IPS-NIHi7 (cell line): ENCODE measurements at regions not wholly inside any gene's neighbourhood (a gene's known extent, or its start where the extent isn't known, plus 50 kb on each side); places are given as distances from the start of the nearest gene placed in this dataset.
"Not testable (repeated sequence)": the region's sequence is repeated elsewhere in the genome, so short reads cannot be mapped to it uniquely, and the experiment has no call there.

Experiments
- DNase-seq: peaks from one replicate; pipeline ENCODE4 v3.0.0; 2012; ENCODE audit warnings: mixed read lengths; ENCODE audit errors: extremely low spot score

GRCh38 chr22:48780597-48781277, 1046.9 kb downstream of the BRD1 start:
- DNase-seq, result no peak

DNA sequence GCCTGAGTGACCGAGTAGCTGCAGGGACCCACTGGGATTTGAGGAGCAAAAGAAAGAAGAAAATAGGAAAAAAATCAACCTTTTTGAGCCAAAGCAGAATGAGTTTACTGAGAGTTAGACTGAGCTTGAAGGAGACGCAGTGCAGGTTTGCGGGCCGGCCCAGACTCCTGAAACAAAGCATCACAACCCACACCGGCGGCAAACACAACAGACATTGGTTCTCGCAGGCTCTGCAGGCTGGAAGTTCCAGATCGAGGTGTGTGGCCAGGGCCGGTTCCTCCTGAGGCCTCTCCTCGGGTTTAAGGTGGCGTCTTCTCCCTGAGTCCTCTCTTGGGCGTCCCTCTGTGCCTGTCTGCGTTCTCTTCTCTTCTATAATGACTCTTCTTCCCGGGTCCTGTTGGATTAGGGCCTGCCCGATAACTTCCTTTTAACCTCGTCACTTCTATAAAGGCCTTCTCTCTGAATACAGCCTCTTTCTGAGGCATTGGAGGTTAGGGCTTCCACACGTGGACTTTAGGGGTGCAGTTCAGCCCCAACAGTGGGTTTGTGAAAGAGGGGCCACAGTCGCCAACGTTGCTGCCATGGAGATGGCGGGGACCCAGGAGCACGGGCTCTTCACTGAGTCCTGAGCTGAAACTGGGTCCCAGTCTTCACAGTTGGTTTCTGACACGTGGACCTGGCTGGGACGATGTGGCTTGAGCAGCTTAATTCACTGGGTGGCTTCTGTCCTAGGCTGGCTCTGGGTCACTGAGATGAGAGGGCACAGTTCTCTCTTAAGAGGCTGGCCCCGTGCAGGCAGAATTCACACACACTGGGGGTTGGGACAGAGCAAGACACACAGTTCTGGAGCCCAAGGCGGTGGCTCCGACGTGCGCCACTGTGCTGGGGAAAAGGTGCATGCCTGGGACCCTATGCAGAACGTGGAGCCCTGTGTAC, 1047.7 kb downstream of the BRD1 start:
- no peak for DNase-seq

GRCh38 chr22:48779211-48779643, 1048.4 kb downstream of the BRD1 start:
- no peak for DNase-seq

DNA sequence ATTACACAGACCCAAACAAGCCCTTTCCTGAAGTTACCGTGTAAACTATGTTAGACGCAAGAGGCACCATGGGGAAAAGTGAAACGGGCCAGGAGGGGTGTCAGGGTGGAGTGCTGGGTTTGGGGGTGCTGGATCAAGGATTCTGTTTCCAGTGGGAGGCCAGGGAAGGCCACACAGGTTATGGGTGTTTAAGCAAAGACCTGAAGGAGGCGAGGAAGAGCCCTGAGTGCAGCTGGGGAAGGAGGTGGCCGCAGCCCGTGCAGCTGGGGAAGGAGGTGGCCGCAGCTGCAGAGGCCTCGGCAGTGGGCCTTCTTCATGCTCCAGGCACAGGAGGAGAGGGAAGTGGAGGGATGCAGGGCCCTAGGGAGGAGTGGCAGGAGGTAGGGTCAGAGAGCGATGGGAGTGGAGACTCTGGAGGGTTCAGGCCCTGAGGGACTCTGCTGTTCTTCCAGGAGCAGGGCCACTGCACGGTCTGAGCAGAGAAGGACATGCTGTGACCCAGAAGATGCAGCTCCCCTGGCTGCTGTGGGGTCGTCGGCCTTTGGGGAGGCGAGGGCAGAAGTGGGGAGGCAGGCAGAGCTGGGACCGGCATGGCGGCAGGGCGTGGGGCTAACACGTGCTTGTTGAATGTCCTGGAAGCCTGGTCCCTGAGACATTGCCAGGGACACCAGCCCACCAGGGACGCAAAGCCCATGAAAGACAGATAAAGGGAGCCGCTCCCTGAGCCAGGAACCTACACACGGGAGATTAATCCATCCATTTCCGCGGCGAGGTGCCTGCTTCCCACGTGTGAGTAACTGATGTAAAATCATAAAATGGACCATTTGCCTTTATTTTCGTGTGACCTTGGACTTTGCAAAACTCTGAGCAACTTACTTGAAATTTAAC, 1049.1 kb downstream of the BRD1 start:
- DNase-seq, result no peak

- no peak for DNase-seq
Observed at GRCh38 chr22:48772286-48772907, 1055.3 kb downstream of the BRD1 start.

DNA sequence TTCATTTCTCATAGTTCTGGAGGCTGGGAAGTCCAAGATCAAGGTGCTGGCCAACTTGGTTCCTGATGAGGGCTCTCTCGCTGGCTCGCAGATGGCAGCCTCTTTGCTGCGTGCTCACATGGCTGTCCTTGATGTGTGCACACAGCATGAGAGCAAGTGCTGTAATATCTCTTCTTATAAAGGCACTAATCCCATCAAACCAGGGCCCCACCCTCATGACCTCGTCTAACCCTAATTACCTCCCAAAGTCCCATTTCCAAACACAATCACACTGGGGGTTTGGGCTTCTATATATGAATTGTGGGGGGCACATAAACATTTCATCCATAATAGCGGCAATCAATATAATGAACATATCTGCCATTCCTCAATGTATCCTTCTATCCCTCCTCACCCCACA, 1062.1 kb downstream of the BRD1 start:
- DNase-seq, result no peak

- DNase-seq, result peak; percentile 7
Observed at GRCh38 chr22:48761546-48761945, 1066.1 kb downstream of the BRD1 start.

GRCh38 chr22:48760481-48761390, 1066.9 kb downstream of the BRD1 start:
- peak; percentile 11 for DNase-seq

- no peak for DNase-seq
Observed at GRCh38 chr22:48758881-48759875, 1068.5 kb downstream of the BRD1 start.

GRCh38 chr22:48757985-48758561, 1069.6 kb downstream of the BRD1 start:
- DNase-seq, result no peak

GRCh38 chr22:48757581-48757980, 1070.1 kb downstream of the BRD1 start:
- peak; percentile 7 for DNase-seq

DNA sequence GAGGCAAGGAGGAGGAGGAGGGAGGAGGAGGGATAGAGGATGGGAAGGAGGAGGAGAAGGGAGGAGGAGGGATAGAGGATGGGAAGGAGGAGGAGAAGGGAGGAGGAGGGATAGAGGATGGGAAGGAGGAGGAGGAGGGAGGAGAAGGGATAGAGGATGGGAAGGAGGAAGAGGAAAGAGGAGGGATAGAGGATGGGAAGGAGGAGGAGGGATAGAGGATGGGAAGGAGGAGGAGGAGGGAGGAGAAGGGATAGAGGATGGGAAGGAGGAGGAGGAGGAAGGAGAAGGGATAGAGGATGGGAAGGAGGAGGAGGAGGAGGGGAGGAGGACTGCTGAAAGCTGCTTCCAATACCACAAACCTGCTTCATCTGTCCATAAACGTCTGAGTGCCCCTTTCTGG, 1070.5 kb downstream of the BRD1 start:
- DNase-seq, result not testable (repeated sequence)

DNA sequence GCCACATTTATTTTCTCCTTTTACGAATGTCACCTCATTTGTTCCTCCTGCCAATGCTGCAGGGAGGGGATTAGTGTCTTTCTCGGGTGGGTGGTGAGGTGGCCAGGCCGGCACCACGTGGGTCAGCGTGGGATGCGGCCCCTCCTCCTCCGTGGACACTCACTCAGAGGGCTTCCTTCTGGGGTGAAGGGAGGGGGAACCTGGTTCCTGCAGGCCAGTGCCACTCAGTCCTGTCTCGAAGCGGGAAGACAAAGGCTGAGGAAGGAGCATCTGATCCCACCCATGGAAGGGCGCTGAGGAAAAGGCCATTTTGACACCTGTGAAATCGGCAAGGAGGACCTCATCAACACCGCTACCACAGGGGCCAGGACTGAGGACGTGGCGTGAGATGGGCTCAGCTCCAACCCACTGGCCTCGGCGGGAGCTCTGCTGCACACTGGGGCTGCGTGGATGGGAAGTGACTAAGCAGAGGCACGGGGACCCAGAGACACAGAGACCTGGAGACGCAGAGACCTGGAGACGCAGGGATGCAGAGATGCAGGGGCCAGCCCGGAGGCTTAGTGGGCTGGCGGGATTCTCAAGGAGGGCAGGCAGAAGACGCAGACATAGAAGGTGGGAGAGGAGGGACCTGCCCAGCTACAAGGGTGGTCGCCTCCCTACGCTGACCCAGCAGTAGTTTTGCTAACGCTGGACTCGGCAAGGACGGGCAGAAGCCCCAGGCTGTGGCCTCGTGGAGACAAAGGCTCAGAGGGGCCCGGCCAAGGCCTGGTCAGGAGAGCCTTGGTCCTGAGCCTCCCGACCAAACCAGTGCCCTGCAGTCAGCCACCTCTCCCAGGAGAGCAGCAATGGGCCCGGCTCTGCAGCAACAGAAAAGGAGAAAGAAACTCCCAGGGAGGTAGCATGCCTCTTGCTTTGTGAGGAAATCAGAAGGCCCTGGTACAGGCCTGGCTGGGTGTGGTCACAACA, 1071.2 kb downstream of the BRD1 start:
- peak; percentile 8 for DNase-seq

DNA sequence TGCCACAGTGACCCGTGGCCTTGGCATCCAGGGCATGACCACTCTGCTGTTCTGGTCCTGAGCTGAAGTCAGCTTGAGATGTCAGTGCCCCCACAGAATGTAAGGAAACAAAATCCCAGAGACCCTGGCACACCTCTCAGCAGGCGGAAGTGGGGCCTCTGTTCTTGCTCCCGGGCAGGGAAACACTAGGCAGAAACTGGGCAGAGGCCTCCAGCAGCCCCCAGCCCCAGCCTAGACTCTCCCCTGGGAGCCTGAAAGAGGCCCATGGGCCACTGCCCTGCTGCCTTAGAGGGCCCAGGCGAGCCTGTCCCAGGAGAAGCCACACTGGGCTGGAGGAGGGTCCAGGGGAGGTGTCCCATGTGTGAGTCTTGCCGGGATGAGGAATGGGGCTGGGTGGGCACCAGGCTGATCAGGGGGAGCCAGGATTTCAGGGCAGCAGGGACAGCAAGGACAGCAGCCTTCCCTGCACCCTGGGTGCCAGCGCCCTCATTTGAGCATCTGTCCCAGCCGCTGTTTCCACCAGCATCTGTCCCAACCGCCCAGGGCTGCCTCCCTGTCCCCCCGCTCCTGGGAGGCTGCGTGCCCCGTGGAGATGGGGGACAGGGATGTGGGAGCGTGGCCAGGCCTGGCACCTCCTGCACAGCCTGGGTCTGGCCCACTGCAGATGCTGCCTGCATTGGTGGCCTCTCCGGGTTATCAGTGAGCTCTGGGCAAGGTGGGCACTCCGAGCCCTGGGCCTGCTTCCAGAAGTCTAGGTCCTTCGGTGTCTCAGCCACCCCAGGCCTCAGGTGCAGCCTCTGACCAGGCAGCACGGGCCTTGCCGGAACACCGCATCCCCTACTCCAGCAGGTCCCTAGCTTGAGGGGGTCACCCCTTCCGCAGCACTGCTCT, 1072.4 kb downstream of the BRD1 start:
- peak; percentile 8 for DNase-seq

DNA sequence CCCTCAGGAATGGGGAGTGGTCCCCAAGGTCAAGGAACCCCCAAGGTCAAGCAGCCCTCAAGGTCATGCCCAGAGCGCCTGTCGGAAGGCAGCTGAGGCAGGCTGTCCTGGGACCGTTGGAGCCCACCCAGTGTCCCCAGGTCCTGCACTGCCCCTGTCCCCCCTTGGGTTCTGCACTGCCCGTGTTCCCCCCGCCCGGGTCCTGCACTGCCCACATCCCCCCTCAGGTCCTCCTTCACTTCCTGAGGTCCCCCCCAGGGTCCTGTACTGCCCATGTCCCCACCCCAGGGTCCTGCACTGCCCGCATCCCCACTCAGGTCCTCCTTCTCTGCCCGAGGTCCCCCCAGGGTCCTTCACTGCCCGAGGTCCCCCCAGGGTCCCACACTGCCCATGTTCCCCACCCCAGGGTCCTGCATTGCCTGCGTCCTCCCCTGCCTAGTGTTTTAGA, 1073.0 kb downstream of the BRD1 start:
- peak; percentile 9 for DNase-seq

DNA sequence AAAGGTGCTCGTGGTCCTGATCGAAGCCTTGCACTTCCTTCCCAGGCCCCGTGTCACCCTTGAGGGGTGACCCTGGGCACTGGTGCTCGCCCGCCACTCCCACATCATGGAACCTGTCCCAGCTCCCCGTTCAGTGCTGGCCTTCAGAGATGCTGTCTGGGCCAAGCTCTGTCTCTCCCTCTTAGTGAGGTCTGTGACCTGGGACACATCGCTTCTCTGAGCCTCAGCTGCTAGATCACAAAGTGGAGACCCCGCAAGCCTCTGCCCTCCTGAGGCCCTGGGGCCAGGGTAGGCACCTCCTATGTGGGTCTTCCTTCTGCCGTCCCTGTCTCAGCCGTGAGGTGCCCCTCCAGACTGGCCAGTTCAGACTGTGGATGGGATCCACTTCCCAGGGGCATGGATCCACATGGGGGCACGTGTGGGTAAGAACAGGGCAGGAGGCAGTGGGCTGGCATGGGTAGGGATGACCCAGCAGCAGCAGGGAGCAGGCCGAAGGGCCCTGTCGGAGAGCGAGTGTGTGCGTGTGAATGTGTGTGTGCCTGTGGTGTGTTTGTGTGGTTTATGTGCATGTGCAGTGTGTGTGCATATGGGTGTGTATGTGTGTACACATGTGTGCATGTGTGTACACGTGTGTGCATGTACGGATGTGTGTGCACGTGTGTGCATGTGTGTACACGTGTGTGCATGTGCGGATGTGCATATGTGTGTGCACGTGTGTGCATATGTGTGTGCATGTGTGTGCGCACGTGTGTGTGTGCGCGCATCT, 1073.7 kb downstream of the BRD1 start:
- DNase-seq, result no peak
